ENCODE measurements at regions not wholly inside any gene's neighbourhood (a gene's known extent, or its start where the extent isn't known, plus 50 kb on each side); places are given as distances from the start of the nearest gene placed in this dataset.

GRCh38 chr1:117708323-117709248 is 102.7 kb downstream of the TENT5C start:
- TF ChIP-seq CTCF (IDR thresholded peaks at IDR 0.05; ENCODE audit: poor library complexity) (no peak), EZH2phosphoT487 (IDR thresholded peaks at IDR 0.05; ENCODE audit: low read depth, severe bottlenecking, unreplicated experiment) (no peak), EZH2 (IDR thresholded peaks at IDR 0.05; ENCODE audit: borderline replicate concordance) (no peak)

Measured in hepatocyte (in vitro differentiated cells).